ENCODE measurements at regions not wholly inside any gene's neighbourhood (a gene's known extent, or its start where the extent isn't known, plus 50 kb on each side); places are given as distances from the start of the nearest gene placed in this dataset.

DNA sequence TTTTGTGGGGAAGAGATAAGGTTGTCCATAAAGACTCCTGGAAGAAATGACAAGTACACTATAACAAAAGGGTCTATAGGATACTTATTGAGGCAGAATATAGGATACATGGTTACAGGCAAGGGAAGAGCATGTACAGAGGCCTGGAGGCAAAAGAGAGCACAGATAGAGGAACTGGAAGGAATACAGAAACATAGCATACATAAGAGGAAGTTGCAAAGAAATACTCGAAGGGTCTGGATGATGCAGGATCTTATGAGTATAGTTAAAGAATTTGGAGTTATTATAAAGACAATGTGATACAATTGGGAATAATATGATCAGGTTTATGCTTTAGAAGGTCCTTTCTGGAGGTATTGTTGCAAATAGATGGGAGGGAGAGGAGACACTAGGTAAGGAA is 592.7 kb upstream of the POU3F2 start:
- TF ChIP-seq, protein P1, sequence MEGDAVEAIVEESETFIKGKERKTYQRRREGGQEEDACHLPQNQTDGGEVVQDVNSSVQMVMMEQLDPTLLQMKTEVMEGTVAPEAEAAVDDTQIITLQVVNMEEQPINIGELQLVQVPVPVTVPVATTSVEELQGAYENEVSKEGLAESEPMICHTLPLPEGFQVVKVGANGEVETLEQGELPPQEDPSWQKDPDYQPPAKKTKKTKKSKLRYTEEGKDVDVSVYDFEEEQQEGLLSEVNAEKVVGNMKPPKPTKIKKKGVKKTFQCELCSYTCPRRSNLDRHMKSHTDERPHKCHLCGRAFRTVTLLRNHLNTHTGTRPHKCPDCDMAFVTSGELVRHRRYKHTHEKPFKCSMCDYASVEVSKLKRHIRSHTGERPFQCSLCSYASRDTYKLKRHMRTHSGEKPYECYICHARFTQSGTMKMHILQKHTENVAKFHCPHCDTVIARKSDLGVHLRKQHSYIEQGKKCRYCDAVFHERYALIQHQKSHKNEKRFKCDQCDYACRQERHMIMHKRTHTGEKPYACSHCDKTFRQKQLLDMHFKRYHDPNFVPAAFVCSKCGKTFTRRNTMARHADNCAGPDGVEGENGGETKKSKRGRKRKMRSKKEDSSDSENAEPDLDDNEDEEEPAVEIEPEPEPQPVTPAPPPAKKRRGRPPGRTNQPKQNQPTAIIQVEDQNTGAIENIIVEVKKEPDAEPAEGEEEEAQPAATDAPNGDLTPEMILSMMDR (IDR thresholded peaks at IDR 0.05): no peak
- TF ChIP-seq EZH2 (IDR thresholded peaks at IDR 0.05; ENCODE audit: borderline replicate concordance, insufficient read depth, low read depth, low read length, poor library complexity, severe bottlenecking): no peak

Data from B cell (primary cell).